H1 (cell line): ENCODE measurements at regions not wholly inside any gene's neighbourhood (a gene's known extent, or its start where the extent isn't known, plus 50 kb on each side); places are given as distances from the start of the nearest gene placed in this dataset.

Experiments used
- HDAC2 ChIP-seq, 2 experiments: fragments of 300-600 bp in 1 of 2; sonication (generic) in 1 of 2; IDR thresholded peaks; 2 replicates each; pipeline ENCODE4 v1.6.1; 2011 to 2012; ENCODE audit warnings: low read depth in 2 of 2, low read length in 2 of 2, mild to moderate bottlenecking in 2 of 2, moderate library complexity in 2 of 2, borderline replicate concordance in 1 of 2, inconsistent platforms in 1 of 2
- SIX5 ChIP-seq: IDR thresholded peaks from 2 replicates; pipeline ENCODE4 v1.6.1; 2011; ENCODE audit warnings: mild to moderate bottlenecking, low read depth, low read length
- ZNF274 ChIP-seq: IDR thresholded peaks from 2 replicates; pipeline ENCODE4 v1.7.0; 2012; ENCODE audit warnings: low read length, borderline replicate concordance; ENCODE audit errors: extremely low read depth
- TF ChIP-seq, protein P1 (sequence below): IDR thresholded peaks from 2 replicates; pipeline ENCODE4 v1.6.1; 2012; ENCODE audit warnings: inconsistent platforms

DNA sequence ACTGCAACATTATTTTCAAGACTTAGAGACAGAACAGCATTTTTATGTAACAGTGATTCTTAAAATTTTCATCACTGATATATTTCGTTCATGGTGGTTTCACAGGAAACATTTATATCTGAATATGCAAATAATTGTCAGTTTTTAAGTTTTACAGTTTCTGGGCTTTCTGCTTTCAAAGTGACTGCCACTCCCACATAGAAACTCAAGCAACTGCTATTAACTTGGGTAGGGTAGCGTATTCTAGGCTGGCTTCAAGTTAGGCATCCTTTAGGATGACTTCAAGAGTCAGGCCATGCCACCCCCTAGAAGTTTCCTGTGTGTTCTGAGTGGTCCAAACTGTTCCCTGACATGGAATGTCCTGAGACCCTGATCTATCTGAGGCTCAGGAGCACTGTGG, 123.6 kb upstream of the TSPAN8 start (continued):
- TF ChIP-seq, protein P1, sequence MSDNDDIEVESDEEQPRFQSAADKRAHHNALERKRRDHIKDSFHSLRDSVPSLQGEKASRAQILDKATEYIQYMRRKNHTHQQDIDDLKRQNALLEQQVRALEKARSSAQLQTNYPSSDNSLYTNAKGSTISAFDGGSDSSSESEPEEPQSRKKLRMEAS, result no peak
- TF ChIP-seq SIX5, result no peak
- no peak for TF ChIP-seq ZNF274
- no peak for TF ChIP-seq HDAC2 (IDR thresholded peaks at IDR 0.05; ENCODE audit: borderline replicate concordance in 1 of 2, low read depth in 2 of 2, low read length in 2 of 2)
